ENCODE measurements at regions not wholly inside any gene's neighbourhood (a gene's known extent, or its start where the extent isn't known, plus 50 kb on each side); places are given as distances from the start of the nearest gene placed in this dataset.

DNA sequence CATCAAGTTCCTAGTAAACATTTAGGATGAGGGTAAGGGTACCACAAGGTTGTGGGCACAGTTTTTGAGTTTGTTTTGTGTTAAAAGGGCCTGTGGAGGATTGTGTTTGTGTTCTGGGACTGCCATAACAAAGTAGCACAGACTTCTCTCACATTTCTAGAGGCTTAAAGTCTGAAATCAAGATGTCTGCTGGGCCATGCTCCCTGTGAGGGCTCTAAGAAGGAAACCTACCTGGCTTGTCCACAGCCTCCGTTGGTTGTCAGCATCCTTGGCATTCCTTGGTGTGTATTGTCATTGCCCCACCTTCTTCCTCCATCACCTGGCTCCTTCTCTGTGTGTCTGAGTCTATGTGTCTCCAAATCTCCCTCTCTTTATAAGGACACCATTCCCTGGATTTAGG lies 808.1 kb upstream of the RBFOX1 start:
- no peak for TF ChIP-seq POLR2A (IDR thresholded peaks at IDR 0.05)
- no peak for TF ChIP-seq CTCF (IDR thresholded peaks at IDR 0.05 in 8 of 11, conservative IDR thresholded peaks at IDR 0.05 in 3 of 11)
- no peak for TF ChIP-seq POLR2AphosphoS5 (IDR thresholded peaks at IDR 0.05)
